Hepatocyte (in vitro differentiated cells): ENCODE measurements at regions not wholly inside any gene's neighbourhood (a gene's known extent, or its start where the extent isn't known, plus 50 kb on each side); places are given as distances from the start of the nearest gene placed in this dataset.

Source experiments
- EZH2 ChIP-seq: fragments of 200-600 bp; sonication (generic); IDR thresholded peaks from 2 replicates; pipeline ENCODE4 v1.6.1; 2016; ENCODE audit warnings: antibody characterized with exemption, mild to moderate bottlenecking, borderline replicate concordance
- EZH2phosphoT487 ChIP-seq: fragments of 200-600 bp; sonication (generic); IDR thresholded peaks from one replicate; pipeline ENCODE4 v1.6.1; 2018; ENCODE audit warnings: antibody characterized with exemption, mild to moderate bottlenecking, low read depth, moderate library complexity; ENCODE audit not compliant: unreplicated experiment, severe bottlenecking
- TF ChIP-seq, protein P1 (sequence below): fragments of 200-600 bp; sonication (generic); IDR thresholded peaks from 2 replicates; pipeline ENCODE4 v1.5.1; 2016; ENCODE audit warnings: antibody characterized with exemption, mild to moderate bottlenecking; ENCODE audit not compliant: poor library complexity

DNA sequence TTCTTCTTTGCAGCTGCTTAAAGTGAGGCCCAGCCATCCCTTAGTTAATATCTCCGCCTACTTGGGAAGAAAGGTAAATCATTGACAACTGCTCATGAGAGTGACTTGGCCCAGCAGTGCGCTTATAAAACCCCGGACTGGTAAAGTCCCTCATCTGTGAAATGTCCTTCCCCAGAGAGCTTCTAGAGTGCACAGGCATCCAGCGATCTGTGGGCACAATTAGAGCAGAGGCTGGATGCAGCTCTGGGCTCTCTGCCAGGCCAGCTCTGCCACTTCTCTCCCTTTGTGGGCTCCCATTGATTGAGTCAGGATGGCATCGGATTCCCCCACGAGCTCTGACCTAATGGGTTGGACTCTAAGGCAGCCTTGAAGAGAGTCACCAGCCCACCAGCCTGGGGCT, 219.0 kb upstream of the LINGO1 start:
- TF ChIP-seq EZH2 (no peak), EZH2phosphoT487 (no peak)
- TF ChIP-seq, protein P1, sequence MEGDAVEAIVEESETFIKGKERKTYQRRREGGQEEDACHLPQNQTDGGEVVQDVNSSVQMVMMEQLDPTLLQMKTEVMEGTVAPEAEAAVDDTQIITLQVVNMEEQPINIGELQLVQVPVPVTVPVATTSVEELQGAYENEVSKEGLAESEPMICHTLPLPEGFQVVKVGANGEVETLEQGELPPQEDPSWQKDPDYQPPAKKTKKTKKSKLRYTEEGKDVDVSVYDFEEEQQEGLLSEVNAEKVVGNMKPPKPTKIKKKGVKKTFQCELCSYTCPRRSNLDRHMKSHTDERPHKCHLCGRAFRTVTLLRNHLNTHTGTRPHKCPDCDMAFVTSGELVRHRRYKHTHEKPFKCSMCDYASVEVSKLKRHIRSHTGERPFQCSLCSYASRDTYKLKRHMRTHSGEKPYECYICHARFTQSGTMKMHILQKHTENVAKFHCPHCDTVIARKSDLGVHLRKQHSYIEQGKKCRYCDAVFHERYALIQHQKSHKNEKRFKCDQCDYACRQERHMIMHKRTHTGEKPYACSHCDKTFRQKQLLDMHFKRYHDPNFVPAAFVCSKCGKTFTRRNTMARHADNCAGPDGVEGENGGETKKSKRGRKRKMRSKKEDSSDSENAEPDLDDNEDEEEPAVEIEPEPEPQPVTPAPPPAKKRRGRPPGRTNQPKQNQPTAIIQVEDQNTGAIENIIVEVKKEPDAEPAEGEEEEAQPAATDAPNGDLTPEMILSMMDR, result no peak
